Esophagus squamous epithelium (tissue), 5 donors: ENCODE measurements at regions not wholly inside any gene's neighbourhood (a gene's known extent, or its start where the extent isn't known, plus 50 kb on each side); places are given as distances from the start of the nearest gene placed in this dataset.

Experiments used
- DNase-seq: peaks from one replicate; lab custom pipeline; 2025; lab: John Stamatoyannopoulos, UW
- H3K27ac ChIP-seq, 4 donors: fragments of 200-600 bp; sonication (generic); one replicate each; pipeline ENCODE4 v1.5.1; 2016 to 2019; ENCODE audit warnings: mild to moderate bottlenecking in 1 of 4
- H3K27me3 ChIP-seq, 4 donors: fragments of 200-600 bp; sonication (generic); 1 replicate in 3 of 4; 2 replicates in 1 of 4; pipeline versions ENCODE4 v1.5.1 to v1.6.0; 2017 to 2021; ENCODE audit warnings: antibody characterized with exemption in 1 of 4
- H3K36me3 ChIP-seq, 3 donors: fragments of 200-600 bp; sonication (generic); one replicate each; pipeline ENCODE4 v1.5.1; 2016 to 2019
- H3K4me1 ChIP-seq, 3 donors: fragments of 200-600 bp; sonication (generic); one replicate each; pipeline ENCODE4 v1.5.1; 2017 to 2019
- H3K4me3 ChIP-seq, 4 donors: fragments of 200-600 bp; sonication (generic); 1 replicate in 3 of 4; 2 replicates in 1 of 4; pipeline ENCODE4 v1.5.1; 2016 to 2019; ENCODE audit warnings: mild to moderate bottlenecking in 2 of 4, moderate library complexity in 1 of 4
- H3K9me3 ChIP-seq, 3 donors: fragments of 200-600 bp; sonication (generic); one replicate each; pipeline ENCODE4 v1.5.1; 2016 to 2019
- POLR2A ChIP-seq, 4 donors: fragments of 450-650 bp; IDR thresholded peaks; one replicate each; pipeline ENCODE4 v1.6.1; 2017; ENCODE audit warnings: antibody characterized with exemption in 4 of 4, mild to moderate bottlenecking in 4 of 4, moderate library complexity in 3 of 4
- WGBS, 2 donors: methylation state at CpG; one replicate each; pipeline ENCODE4 v1.1.5; 2018; 5-methylcytosine and 5-hydroxymethylcytosine counted together
- intact Hi-C: fragments of 100-400 bp; cut with DNase I; formaldehyde crosslinking; loops from one replicate; pipeline ENCODE4 v1.15.0; 2022
- TF ChIP-seq, protein P1 (sequence below), 6 experiments: fragments of 450-650 bp in 4 of 6; fragments of 200-600 bp in 2 of 6; sonication (generic) in 2 of 6; IDR thresholded peaks; one replicate each; pipeline ENCODE4 v1.5.1; 2016 to 2019; ENCODE audit warnings: antibody characterized with exemption in 6 of 6, mild to moderate bottlenecking in 4 of 6, moderate library complexity in 4 of 6
- donor health status: DM: yes; HTN: yes; CAD: no.

DNA sequence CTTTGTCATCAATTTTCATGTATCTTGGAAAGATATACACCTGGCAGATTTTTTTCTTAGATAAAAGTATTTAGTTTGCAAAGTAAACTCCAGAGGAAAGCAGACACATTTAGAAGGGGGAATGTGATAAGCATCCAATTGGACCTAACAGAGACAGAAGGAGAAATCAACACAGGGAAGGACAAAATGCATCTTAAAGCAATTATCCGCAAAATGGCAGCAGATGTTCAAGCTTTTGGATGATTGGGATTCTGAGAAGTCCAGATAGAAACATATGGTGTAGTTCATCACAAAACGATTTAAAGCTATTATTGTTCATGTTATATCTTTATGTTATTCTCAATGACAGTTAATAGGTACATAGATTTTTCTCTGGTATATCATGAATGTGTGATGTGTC, 1153.1 kb upstream of the B3GALT2 start:
- TF ChIP-seq, protein P1, sequence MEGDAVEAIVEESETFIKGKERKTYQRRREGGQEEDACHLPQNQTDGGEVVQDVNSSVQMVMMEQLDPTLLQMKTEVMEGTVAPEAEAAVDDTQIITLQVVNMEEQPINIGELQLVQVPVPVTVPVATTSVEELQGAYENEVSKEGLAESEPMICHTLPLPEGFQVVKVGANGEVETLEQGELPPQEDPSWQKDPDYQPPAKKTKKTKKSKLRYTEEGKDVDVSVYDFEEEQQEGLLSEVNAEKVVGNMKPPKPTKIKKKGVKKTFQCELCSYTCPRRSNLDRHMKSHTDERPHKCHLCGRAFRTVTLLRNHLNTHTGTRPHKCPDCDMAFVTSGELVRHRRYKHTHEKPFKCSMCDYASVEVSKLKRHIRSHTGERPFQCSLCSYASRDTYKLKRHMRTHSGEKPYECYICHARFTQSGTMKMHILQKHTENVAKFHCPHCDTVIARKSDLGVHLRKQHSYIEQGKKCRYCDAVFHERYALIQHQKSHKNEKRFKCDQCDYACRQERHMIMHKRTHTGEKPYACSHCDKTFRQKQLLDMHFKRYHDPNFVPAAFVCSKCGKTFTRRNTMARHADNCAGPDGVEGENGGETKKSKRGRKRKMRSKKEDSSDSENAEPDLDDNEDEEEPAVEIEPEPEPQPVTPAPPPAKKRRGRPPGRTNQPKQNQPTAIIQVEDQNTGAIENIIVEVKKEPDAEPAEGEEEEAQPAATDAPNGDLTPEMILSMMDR (IDR thresholded peaks at IDR 0.05) = no peak
- no peak for TF ChIP-seq POLR2A (IDR thresholded peaks at IDR 0.05)
- 55 to 67% methylated on average over 2 of the region's 2 CpGs for WGBS, 2 donors

DNA sequence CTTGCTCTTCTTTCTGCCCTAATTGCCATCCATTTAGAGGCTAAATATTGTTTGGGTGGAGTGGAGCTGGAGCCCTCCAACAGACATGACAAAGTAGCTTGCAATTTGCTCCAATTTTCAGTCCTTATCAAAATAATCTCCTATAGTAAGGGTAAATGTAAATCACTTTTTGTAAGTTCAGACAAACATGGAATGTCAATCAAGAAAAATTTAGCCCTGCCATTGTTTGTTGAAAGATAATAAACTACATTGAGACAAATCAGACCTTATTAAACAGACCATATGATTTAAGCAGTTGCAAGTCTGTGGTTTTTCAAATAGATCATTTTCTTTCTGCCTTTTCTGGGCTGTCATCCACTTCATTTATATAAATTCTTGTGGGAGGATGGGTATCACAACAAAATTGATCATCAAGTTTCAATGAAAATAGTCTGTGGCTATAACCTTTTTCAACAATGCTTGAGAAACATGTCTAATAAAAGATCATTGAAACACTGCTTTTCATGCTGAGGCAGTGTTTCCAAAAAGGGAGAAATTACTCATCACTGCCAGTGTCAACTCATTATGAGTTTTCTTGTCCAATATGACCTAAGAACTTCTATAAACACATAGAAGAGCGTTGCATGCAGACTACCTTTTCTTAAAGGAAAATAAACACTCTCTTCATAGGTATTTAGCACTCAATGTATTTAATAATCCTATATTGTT, 1152.0 kb upstream of the B3GALT2 start:
- Histone ChIP-seq H3K27me3 (no peaks in the 10 kb centered on the region), H3K27ac (no peak overlapping the region), H3K9me3 (no peaks in the 10 kb centered on the region), H3K36me3 (no peaks in the 10 kb centered on the region), H3K4me1 (no peaks in the 10 kb centered on the region), H3K4me3 (no peak overlapping the region)
- intact Hi-C loops = no loop called here
- WGBS, 2 donors = 16 to 21% methylated on average over 1 of the region's 1 CpG
- TF ChIP-seq POLR2A (IDR thresholded peaks at IDR 0.05) = no peak
- TF ChIP-seq, protein P1 (IDR thresholded peaks at IDR 0.05) = no peak
- no peak for DNase-seq

More for the DNA sequence above, 1153.1 kb upstream of the B3GALT2 start:
- no peaks in the 10 kb centered on the region for H3K36me3 ChIP-seq
- no peaks in the 10 kb centered on the region for H3K4me1 ChIP-seq
- intact Hi-C loops = no loop called here
- H3K27me3 ChIP-seq = no peaks in the 10 kb centered on the region
- DNase-seq = no peak
- no peaks in the 10 kb centered on the region for H3K9me3 ChIP-seq
- H3K27ac ChIP-seq = no peak overlapping the region
- H3K4me3 ChIP-seq = no peak overlapping the region

DNA sequence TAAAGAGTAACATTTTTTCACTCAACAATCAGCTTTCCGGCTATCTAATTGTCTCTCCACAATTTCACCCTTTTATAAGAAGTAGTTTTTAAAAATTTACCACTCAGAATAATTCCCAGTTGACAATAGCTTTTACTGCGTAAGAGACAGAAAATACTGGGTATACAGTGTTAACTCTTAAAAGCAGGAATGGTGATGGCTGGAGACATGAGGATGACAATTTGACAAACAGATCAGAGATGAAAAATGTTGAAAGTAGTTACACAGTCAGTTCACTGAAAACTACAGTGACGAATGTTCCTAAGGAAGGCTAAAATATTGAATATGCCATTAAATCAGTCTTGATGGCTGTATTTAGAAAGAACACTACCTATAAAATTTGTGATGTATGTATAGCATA, 1146.8 kb upstream of the B3GALT2 start:
- WGBS, 2 donors = 83 to 90% methylated on average over 3 of the region's 3 CpGs
- H3K4me1 ChIP-seq = no peaks in the 10 kb centered on the region
- intact Hi-C loops = no loop called here
- no peaks in the 10 kb centered on the region for H3K27me3 ChIP-seq
- no peaks in the 10 kb centered on the region for H3K36me3 ChIP-seq
- no peak overlapping the region for H3K27ac ChIP-seq
- DNase-seq = no peak
- H3K9me3 ChIP-seq = no peaks in the 10 kb centered on the region
- TF ChIP-seq, protein P1 (IDR thresholded peaks at IDR 0.05) = no peak
- TF ChIP-seq POLR2A (IDR thresholded peaks at IDR 0.05) = no peak
- H3K4me3 ChIP-seq = no peak overlapping the region

DNA sequence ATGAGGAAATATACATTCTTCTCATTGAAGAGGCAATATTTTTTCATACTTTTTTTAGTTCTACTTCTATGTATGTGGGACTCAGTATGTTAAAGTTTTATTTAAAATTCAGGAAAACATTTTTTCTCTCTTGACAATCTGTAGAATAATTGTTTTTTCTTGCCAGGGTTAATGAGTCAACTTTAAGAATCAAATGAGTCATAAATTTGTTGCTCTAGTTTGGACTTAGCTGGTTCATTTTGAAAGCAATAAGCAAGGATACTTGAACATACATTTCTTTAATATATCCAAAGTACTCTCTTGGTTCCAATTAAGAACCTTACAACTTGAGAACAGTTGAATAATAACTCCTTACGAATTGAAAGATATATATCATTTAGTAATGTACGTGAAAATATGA, 1145.3 kb upstream of the B3GALT2 start:
- no peak for DNase-seq
- 72 to 74% methylated on average over 2 of the region's 2 CpGs for WGBS, 2 donors
- no peaks in the 10 kb centered on the region for H3K27me3 ChIP-seq
- no peaks in the 10 kb centered on the region for H3K9me3 ChIP-seq
- H3K4me3 ChIP-seq = no peak overlapping the region
- no peaks in the 10 kb centered on the region for H3K4me1 ChIP-seq
- no peak overlapping the region for H3K27ac ChIP-seq
- intact Hi-C loops = no loop called here
- H3K36me3 ChIP-seq = no peaks in the 10 kb centered on the region
- TF ChIP-seq, protein P1 (IDR thresholded peaks at IDR 0.05) = no peak
- no peak for TF ChIP-seq POLR2A (IDR thresholded peaks at IDR 0.05)

DNA sequence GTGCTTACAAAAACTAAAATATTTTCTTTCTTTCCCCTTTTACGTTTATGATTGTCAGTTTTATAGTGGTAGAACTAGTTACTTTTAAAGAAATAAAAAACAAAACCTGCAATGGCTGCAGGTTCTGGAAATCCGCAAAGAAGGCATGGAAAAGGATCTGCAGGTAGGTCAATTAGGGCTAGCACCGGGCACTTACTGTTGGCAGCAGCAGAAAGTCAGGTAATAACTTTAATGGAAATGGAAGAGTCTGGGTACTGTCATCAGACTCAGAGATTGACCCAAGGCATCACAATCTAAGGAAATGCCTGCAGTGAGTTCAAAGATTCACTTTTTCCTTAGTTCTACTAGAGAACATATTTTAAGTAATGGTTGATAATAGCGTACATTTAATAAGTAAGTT, 1136.3 kb upstream of the B3GALT2 start:
- H3K36me3 ChIP-seq = no peaks in the 10 kb centered on the region
- intact Hi-C loops = no loop called here
- no peak for DNase-seq
- no peak overlapping the region for H3K4me3 ChIP-seq
- no peaks in the 10 kb centered on the region for H3K27me3 ChIP-seq
- TF ChIP-seq, protein P1 (IDR thresholded peaks at IDR 0.05) = no peak
- TF ChIP-seq POLR2A (IDR thresholded peaks at IDR 0.05) = no peak
- no peak overlapping the region for H3K27ac ChIP-seq
- H3K9me3 ChIP-seq = no peaks in the 10 kb centered on the region
- 77 to 78% methylated on average over 4 of the region's 4 CpGs for WGBS, 2 donors
- H3K4me1 ChIP-seq = no peaks in the 10 kb centered on the region
